ENCODE measurements at regions not wholly inside any gene's neighbourhood (a gene's known extent, or its start where the extent isn't known, plus 50 kb on each side); places are given as distances from the start of the nearest gene placed in this dataset.

- TF ChIP-seq CTCF (IDR thresholded peaks at IDR 0.05) (no peak), POLR2A (IDR thresholded peaks at IDR 0.05) (no peak)
Observed at GRCh38 chr5:30638899-30639298, 554.6 kb upstream of the CDH6 start.

Data from prostate gland (tissue), 2 donors.